ENCODE measurements at regions not wholly inside any gene's neighbourhood (a gene's known extent, or its start where the extent isn't known, plus 50 kb on each side); places are given as distances from the start of the nearest gene placed in this dataset.
A peak's percentile ranks its signal among the peaks of the same experiment; 100 is the strongest.

DNA sequence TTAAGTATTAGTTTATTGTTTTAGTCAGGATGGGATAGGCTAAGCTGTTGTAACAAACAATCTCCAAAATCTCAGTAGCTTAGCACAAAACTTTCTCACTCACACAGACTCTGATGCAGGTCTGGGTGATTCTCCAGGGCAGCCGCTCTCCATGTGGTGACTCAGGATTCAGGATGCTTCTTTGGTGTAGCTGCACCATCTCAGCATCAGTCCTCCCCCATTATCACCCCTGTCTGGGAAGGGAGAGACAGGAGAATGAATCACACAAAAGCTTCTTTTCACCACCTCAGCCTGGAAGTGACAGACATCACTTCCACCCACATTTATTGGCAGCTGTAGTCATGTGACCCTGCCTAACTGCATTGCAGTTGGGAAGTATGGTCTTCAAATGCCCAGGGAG is 142.3 kb downstream of the DICER1 start:
- no peaks in the 10 kb centered on the region for H3K36me3 ChIP-seq (ENCODE audit: insufficient read depth, low read length)
- no peaks in the 10 kb centered on the region for H3K9me3 ChIP-seq (ENCODE audit: insufficient read depth, low read depth, low read length)
- H3K4me3 ChIP-seq (ENCODE audit: low read length): no peak overlapping the region
- H3K9ac ChIP-seq (ENCODE audit: low read depth, low read length): no peak overlapping the region
- 64% methylated on average over 1 of the region's 1 CpG for WGBS
- no peaks in the 10 kb centered on the region for H3K27me3 ChIP-seq (ENCODE audit: insufficient read depth, low read length)
- no peak overlapping the region for H3K27ac ChIP-seq (ENCODE audit: low read depth, low read length)
- 0 out of 2 replicates have a peak, but pooled peaks cover 6% of the 10 kb centered on the region for H3K4me1 ChIP-seq (ENCODE audit: insufficient read depth, low read length)

DNA sequence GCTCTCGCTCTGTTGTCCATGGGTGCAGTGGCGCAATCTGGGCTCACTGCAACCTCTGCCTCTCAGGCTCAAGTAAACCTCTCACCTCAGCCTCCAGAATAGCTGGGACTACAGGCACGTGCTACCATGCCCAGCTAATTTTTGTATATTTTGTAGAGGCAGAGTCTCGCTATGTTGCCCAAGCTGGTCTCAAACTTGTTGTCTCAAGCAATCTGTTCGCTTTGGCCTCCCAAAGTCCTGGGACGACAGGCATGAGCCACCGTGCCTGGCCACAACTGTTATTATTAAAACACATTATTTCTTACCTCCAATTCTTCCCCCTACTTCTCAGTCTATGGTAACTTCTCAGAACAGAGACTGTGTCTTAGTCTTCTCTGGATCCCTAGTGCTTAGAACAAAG is 143.3 kb downstream of the DICER1 start:
- Histone ChIP-seq H3K36me3 (ENCODE audit: insufficient read depth, low read length) (no peaks in the 10 kb centered on the region), H3K9me3 (ENCODE audit: insufficient read depth, low read depth, low read length) (no peaks in the 10 kb centered on the region), H3K27me3 (ENCODE audit: insufficient read depth, low read length) (no peaks in the 10 kb centered on the region), H3K4me3 (ENCODE audit: low read length) (no peak overlapping the region), H3K4me1 (ENCODE audit: insufficient read depth, low read length) (0 out of 2 replicates have a peak, but pooled peaks cover 6% of the 10 kb centered on the region), H3K9ac (ENCODE audit: low read depth, low read length) (no peak overlapping the region), H3K27ac (ENCODE audit: low read depth, low read length) (no peak overlapping the region)
- 93% methylated on average over 7 of the region's 7 CpGs for WGBS

DNA sequence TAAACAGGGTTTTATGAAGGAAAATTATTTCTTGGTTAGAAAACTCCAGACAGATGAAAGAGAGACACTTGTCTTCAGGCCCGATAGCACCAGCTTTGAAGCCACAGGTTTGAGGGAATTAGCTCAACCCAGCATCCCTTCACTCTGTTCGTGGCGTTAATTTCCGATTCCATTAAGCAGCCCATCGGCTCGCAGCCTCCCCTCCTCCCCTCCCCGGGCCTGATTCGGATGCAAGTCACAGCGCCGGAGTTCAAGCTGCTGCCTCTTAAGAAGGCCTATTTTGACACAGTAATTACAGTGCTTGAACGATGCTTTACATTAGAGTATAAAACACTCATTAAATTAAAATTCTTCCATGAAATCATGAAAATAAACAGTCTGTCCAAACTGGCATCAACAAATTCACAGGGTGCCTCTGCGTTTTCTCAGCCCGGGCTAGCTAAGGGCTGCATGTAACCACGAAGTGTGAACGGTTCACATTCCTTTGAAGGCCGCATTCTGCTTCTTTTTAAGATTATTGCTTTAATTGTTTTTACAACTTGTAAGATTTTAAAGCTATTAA is 145.8 kb downstream of the DICER1 start:
- Histone ChIP-seq H3K4me3 (ENCODE audit: low read length) (no peak overlapping the region), H3K27ac (ENCODE audit: low read depth, low read length) (no peak overlapping the region), H3K9ac (ENCODE audit: low read depth, low read length) (no peak overlapping the region), H3K9me3 (ENCODE audit: insufficient read depth, low read depth, low read length) (no peaks in the 10 kb centered on the region), H3K36me3 (ENCODE audit: insufficient read depth, low read length) (no peaks in the 10 kb centered on the region), H3K4me1 (ENCODE audit: insufficient read depth, low read length) (0 out of 2 replicates have a peak, but pooled peaks cover 6% of the 10 kb centered on the region), H3K27me3 (ENCODE audit: insufficient read depth, low read length) (no peaks in the 10 kb centered on the region)
- 67% methylated on average over 16 of the region's 16 CpGs for WGBS

DNA sequence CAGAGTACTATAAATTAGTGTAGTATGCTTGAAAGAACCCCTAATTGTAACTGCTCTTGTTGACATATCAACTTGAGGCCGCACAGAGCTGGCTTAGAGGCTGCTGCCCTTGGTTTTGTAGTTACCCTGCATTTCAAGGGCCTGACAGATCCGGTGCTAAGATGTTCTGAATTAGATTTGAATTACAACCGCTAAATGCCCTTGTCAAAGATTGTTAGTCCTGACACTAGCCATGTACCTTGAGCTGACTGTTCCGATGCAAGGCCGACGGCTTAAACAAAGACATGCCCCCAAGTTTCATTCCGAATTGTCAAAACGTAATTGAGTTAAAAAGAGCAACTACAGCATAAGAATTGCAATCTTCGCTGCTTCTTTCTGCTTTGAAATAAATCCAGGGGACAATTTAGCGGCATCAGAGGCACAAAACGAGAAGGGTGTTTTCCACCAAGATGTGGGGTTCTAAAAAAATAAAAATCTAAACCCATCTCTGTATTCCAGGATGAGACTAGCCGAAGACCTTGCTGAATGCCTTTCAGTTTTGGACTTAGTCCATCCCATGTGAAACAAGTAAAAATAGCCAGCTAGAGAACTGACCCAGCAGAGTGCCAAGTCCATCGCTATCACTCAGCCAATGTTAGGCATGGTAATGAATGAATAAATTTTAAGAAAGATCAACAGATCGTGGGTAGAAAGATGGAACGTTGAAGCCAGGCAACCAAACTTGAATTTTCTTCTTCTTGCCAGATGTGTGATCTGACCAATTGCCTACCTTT is 148.7 kb downstream of the DICER1 start:
- 93% methylated on average over 15 of the region's 15 CpGs for WGBS
- Histone ChIP-seq H3K27me3 (ENCODE audit: insufficient read depth, low read length) (no peaks in the 10 kb centered on the region), H3K9me3 (ENCODE audit: insufficient read depth, low read depth, low read length) (no peaks in the 10 kb centered on the region), H3K27ac (ENCODE audit: low read depth, low read length) (no peak overlapping the region), H3K4me3 (ENCODE audit: low read length) (no peak overlapping the region), H3K9ac (ENCODE audit: low read depth, low read length) (no peak overlapping the region), H3K36me3 (ENCODE audit: insufficient read depth, low read length) (no peaks in the 10 kb centered on the region), H3K4me1 (ENCODE audit: insufficient read depth, low read length) (0 out of 2 replicates have a peak, but pooled peaks cover 6% of the 10 kb centered on the region)

DNA sequence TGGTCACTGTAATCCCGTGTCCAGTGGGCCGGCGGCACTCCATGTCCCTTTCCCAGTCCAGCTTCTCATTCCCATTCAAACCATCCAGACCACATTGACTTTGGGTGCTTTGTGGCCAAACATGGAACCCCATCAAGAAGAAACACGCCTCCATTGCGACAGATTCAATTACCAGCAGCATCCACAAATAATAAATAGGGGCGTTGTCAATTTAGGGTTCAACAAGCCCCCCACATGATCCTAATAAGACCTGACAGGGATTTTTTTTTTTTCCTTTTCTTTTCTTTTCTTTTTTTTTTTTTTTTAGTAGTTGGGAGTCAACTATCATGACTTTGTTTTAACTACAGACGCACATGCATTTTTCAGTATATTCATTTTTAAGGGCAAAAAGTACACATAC is 149.4 kb downstream of the DICER1 start:
- H3K4me3 ChIP-seq (ENCODE audit: low read length): no peak overlapping the region
- 94% methylated on average over 7 of the region's 7 CpGs for WGBS

DNA sequence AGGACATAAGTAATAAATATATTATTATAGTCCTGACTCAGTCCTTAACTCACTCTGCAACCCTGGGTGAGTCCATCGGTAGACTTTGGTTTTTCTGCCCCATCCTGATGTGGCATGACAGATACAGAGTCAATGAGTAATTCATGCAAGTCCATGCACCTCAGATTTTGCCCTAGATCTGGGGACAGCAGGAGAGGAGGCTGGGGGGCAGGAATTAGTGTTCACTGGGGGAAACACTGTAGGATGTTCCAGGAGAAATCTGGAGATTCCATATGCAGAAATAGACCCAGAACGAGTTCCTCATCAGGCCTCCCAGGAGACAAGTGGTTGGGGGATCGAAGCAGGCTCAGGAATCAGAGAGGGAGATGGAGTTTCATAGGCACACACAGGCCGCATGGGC is 150.8 kb downstream of the DICER1 start:
- Histone ChIP-seq H3K36me3 (ENCODE audit: insufficient read depth, low read length) (no peaks in the 10 kb centered on the region), H3K9me3 (ENCODE audit: insufficient read depth, low read depth, low read length) (no peaks in the 10 kb centered on the region), H3K27ac (ENCODE audit: low read depth, low read length) (no peak overlapping the region), H3K27me3 (ENCODE audit: insufficient read depth, low read length) (no peaks in the 10 kb centered on the region), H3K9ac (ENCODE audit: low read depth, low read length) (no peak overlapping the region), H3K4me3 (ENCODE audit: low read length) (no peak overlapping the region), H3K4me1 (ENCODE audit: insufficient read depth, low read length) (0 out of 2 replicates have a peak, but pooled peaks cover 5% of the 10 kb centered on the region)
- WGBS: 92% methylated on average over 4 of the region's 4 CpGs

More for the DNA sequence above, 149.4 kb downstream of the DICER1 start:
- Histone ChIP-seq H3K27ac (ENCODE audit: low read depth, low read length) (no peak overlapping the region), H3K9ac (ENCODE audit: low read depth, low read length) (no peak overlapping the region), H3K36me3 (ENCODE audit: insufficient read depth, low read length) (no peaks in the 10 kb centered on the region), H3K9me3 (ENCODE audit: insufficient read depth, low read depth, low read length) (no peaks in the 10 kb centered on the region), H3K4me1 (ENCODE audit: insufficient read depth, low read length) (0 out of 2 replicates have a peak, but pooled peaks cover 6% of the 10 kb centered on the region), H3K27me3 (ENCODE audit: insufficient read depth, low read length) (no peaks in the 10 kb centered on the region)

DNA sequence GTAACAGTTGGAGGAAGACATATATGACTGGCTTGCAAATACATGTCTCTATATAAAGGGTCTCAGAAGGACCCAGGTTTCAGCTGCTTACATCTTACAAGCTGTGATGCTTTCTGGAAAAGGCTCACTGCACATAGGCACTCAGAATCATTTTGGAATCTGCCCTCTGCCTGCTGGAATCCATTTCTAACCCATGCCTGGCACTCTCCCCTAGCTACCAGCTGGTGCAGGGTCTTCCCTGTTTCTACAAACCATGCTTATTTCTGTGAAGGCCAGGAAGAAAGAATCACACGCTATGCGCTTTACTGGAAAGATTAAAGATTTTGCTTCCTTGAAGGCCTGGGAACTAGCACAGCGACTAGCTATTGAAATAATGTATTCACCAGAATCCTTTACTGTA is 151.3 kb downstream of the DICER1 start:
- Histone ChIP-seq H3K4me1 (ENCODE audit: insufficient read depth, low read length) (0 out of 2 replicates have a peak, but pooled peaks cover 1% of the 10 kb centered on the region), H3K9ac (ENCODE audit: low read depth, low read length) (no peak overlapping the region), H3K4me3 (ENCODE audit: low read length) (no peak overlapping the region), H3K9me3 (ENCODE audit: insufficient read depth, low read depth, low read length) (no peaks in the 10 kb centered on the region), H3K27ac (ENCODE audit: low read depth, low read length) (no peak overlapping the region), H3K27me3 (ENCODE audit: insufficient read depth, low read length) (no peaks in the 10 kb centered on the region), H3K36me3 (ENCODE audit: insufficient read depth, low read length) (no peaks in the 10 kb centered on the region)
- WGBS: 86% methylated on average over 3 of the region's 3 CpGs

DNA sequence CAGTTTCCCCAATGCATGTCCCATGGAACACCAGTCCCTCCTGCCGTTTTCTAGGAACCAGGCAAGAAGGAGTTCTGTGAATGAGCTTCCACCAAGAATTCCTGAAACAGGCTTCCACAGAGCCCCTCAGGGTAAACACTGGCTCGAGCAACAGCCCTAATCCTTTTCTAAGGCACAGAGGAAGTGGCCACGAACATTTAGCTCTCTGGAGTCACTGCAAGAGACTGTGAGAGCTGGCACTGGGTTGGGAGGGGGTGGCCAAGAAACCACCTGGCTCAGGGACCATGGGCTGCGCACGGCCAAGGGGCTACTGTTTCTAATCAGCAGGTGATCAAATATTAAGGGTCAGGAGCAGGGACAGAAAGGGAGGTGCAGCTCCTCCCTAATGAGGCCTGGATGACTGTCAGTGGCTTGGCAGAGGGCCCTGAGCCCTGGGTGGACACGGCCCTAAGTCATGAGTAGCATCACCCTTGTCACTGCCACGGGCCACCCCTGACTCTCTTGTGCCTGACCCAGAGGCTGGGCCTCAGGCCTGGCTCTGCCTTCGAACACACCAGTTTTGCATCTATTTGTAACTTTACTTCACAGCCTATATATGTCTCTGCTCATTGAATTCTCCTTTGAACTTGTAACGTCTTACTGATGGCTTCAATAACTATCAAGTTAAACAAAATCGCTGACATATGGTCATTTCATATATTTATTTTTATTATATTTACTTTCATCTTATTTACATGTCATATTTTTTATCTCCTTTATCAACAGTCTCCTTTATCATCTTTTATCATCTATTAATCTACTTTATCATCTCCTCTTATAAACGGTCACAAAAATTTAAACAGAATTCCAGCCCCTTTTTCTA is 154.0 kb downstream of the DICER1 start:
- Histone ChIP-seq H3K9me3 (ENCODE audit: insufficient read depth, low read depth, low read length) (no peaks in the 10 kb centered on the region), H3K4me1 (ENCODE audit: insufficient read depth, low read length) (peaks cover 9% of the 10 kb centered on the region; the same call in 1 of the 2 replicates), H3K9ac (ENCODE audit: low read depth, low read length) (no peak overlapping the region), H3K27me3 (ENCODE audit: insufficient read depth, low read length) (0 out of 2 replicates have a peak, but pooled peaks cover 2% of the 10 kb centered on the region), H3K36me3 (ENCODE audit: insufficient read depth, low read length) (no peaks in the 10 kb centered on the region), H3K4me3 (ENCODE audit: low read length) (no peak overlapping the region), H3K27ac (ENCODE audit: low read depth, low read length) (no peak overlapping the region)
- 86% methylated on average over 10 of the region's 11 CpGs for WGBS

DNA sequence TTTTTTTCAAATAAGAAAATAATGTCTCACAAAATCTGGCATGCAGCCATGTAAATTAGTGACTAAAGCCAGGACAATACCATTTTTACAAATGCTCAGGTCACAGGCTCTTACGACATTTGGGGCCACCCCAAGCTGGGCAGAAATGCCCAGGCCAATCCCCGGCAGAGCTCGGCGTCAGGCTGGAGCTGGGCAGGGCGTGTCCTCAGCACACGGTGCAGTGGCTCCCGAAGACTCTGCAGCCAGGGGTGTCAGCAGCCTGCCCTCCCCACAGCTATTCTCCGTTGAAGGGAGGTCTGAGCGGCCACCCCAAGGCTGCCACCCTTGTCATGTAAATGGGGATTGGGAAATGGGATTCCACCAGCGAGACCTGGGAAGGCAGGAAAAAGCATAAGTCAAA is 158.6 kb downstream of the DICER1 start:
- Histone ChIP-seq H3K27me3 (ENCODE audit: insufficient read depth, low read length) (0 out of 2 replicates have a peak, but pooled peaks cover 2% of the 10 kb centered on the region), H3K9ac (ENCODE audit: low read depth, low read length) (no peak overlapping the region), H3K4me1 (ENCODE audit: insufficient read depth, low read length) (peaks cover 11% of the 10 kb centered on the region; the same call in 1 of the 2 replicates), H3K27ac (ENCODE audit: low read depth, low read length) (no peak overlapping the region), H3K9me3 (ENCODE audit: insufficient read depth, low read depth, low read length) (no peaks in the 10 kb centered on the region), H3K36me3 (ENCODE audit: insufficient read depth, low read length) (no peaks in the 10 kb centered on the region), H3K4me3 (ENCODE audit: low read length) (peak overlapping the region; percentile 9; the same call in 1 of the 2 replicates)
- WGBS: 15% methylated on average over 10 of the region's 10 CpGs

DNA sequence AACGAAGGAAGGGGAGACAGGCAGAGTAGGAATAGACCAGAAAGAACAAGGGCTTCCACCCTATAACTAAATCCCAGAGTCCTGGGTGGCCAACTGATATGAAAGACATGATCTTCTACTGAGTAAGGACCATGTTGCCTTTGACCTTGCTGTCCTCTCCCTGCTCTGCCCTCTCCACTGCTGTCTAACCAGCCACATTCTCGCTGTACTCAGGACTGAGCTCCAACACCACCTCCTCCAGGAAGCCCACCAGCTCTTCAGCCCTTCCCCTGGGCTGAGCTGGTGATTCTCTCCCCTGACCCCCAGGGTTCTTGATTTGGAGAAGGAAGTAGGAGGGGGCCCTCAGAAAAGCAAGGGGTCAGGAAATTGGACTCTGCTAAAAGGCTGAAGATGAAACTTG is 159.2 kb downstream of the DICER1 start:
- no peaks in the 10 kb centered on the region for H3K36me3 ChIP-seq (ENCODE audit: insufficient read depth, low read length)
- peaks cover 11% of the 10 kb centered on the region; the same call in 1 of the 2 replicates for H3K4me1 ChIP-seq (ENCODE audit: insufficient read depth, low read length)
- H3K4me3 ChIP-seq (ENCODE audit: low read length): no peak overlapping the region
- no peak overlapping the region for H3K27ac ChIP-seq (ENCODE audit: low read depth, low read length)
- no peak overlapping the region for H3K9ac ChIP-seq (ENCODE audit: low read depth, low read length)
- 98% methylated on average over 2 of the region's 2 CpGs for WGBS
- no peaks in the 10 kb centered on the region for H3K9me3 ChIP-seq (ENCODE audit: insufficient read depth, low read depth, low read length)
- 0 out of 2 replicates have a peak, but pooled peaks cover 2% of the 10 kb centered on the region for H3K27me3 ChIP-seq (ENCODE audit: insufficient read depth, low read length)

DNA sequence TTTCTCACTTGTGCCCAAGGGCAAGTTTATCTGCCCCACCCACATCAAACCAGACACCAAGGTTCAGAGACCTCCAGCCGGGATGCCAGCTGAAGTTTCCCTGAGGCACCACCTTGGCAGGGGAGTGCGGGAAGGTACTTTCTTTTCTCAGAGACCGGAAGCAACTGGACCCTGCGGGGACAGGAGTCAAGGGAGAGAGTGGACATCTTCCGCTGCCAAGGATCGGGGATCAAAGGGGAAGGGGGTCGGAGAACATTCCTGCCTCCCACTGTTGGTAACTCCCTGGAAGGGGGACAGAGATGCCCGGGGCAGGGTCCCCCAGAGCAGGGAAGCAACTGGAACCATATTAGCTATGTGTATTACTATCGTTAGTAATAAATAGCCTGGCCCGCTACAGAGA is 161.8 kb downstream of the DICER1 start:
- Histone ChIP-seq H3K27me3 (ENCODE audit: insufficient read depth, low read length) (0 out of 2 replicates have a peak, but pooled peaks cover 2% of the 10 kb centered on the region), H3K27ac (ENCODE audit: low read depth, low read length) (no peak overlapping the region), H3K4me3 (ENCODE audit: low read length) (no peak overlapping the region), H3K9ac (ENCODE audit: low read depth, low read length) (no peak overlapping the region), H3K4me1 (ENCODE audit: insufficient read depth, low read length) (peaks cover 11% of the 10 kb centered on the region; the same call in 1 of the 2 replicates), H3K36me3 (ENCODE audit: insufficient read depth, low read length) (no peaks in the 10 kb centered on the region), H3K9me3 (ENCODE audit: insufficient read depth, low read depth, low read length) (no peaks in the 10 kb centered on the region)
- WGBS: 93% methylated on average over 10 of the region's 10 CpGs

All from HUES64 (cell line).